ENCODE measurements at regions not wholly inside any gene's neighbourhood (a gene's known extent, or its start where the extent isn't known, plus 50 kb on each side); places are given as distances from the start of the nearest gene placed in this dataset.

- DNase-seq, result no peak
Measured at GRCh38 chr12:24600551-24600950, 348.4 kb downstream of the BCAT1 start.

- no peak for DNase-seq
Measured at GRCh38 chr12:24599736-24600135, 349.2 kb downstream of the BCAT1 start.

- no peak for DNase-seq
Measured at GRCh38 chr12:24597580-24597979, 351.3 kb downstream of the BCAT1 start.

GRCh38 chr12:24596768-24597388 lies 352.0 kb downstream of the BCAT1 start:
- DNase-seq, result no peak

GRCh38 chr12:24595652-24596235 lies 353.2 kb downstream of the BCAT1 start:
- DNase-seq, result no peak

- DNase-seq, result no peak
Measured at GRCh38 chr12:24591715-24592440, 357.0 kb downstream of the BCAT1 start.

- no peak for DNase-seq
Measured at GRCh38 chr12:24591079-24591626, 357.7 kb downstream of the BCAT1 start.

- DNase-seq, result no peak
Measured at GRCh38 chr12:24586293-24586692, 362.6 kb downstream of the BCAT1 start.

GRCh38 chr12:24584032-24584675 lies 364.7 kb downstream of the BCAT1 start:
- no peak for DNase-seq

- no peak for DNase-seq
Measured at GRCh38 chr12:24582954-24583601, 365.8 kb downstream of the BCAT1 start.

GRCh38 chr12:24574538-24574937 lies 374.4 kb downstream of the BCAT1 start:
- DNase-seq, result no peak

- no peak for DNase-seq
Measured at GRCh38 chr12:24573621-24574020, 375.3 kb downstream of the BCAT1 start.

GRCh38 chr12:24565300-24565699 lies 383.6 kb downstream of the BCAT1 start:
- DNase-seq, result no peak

- no peak for DNase-seq
Measured at GRCh38 chr12:24562771-24563431, 386.0 kb downstream of the BCAT1 start.

- DNase-seq, result no peak
Measured at GRCh38 chr12:24561882-24562770, 386.8 kb downstream of the BCAT1 start.

GRCh38 chr12:24561411-24561871 lies 387.5 kb downstream of the BCAT1 start:
- no peak for DNase-seq

- DNase-seq, result no peak
Measured at GRCh38 chr12:24560831-24561271, 388.1 kb downstream of the BCAT1 start.

- no peak for DNase-seq
Measured at GRCh38 chr12:24560192-24560775, 388.6 kb downstream of the BCAT1 start.

- no peak for DNase-seq
Measured at GRCh38 chr12:24557738-24558137, 391.2 kb downstream of the BCAT1 start.

GRCh38 chr12:24555730-24556129 lies 393.2 kb downstream of the BCAT1 start:
- no peak for DNase-seq
